HepG2 (cell line): ENCODE measurements at regions not wholly inside any gene's neighbourhood (a gene's known extent, or its start where the extent isn't known, plus 50 kb on each side); places are given as distances from the start of the nearest gene placed in this dataset.
A peak's percentile ranks its signal among the peaks of the same experiment; 100 is the strongest.

Experiments used
- AKAP8 ChIP-seq: sonication (generic); formaldehyde crosslinking; IDR thresholded peaks from 2 replicates; pipeline ENCODE4 v1.5.1; 2020; ENCODE audit warnings: mild to moderate bottlenecking, missing genetic modification reagents
- ARID5B ChIP-seq: IDR thresholded peaks from 2 replicates; pipeline ENCODE4 v1.4.0; 2020; ENCODE audit warnings: mild to moderate bottlenecking, missing genetic modification reagents
- BCL6 ChIP-seq: IDR thresholded peaks from 2 replicates; pipeline ENCODE4 v1.6.1; 2016; ENCODE audit warnings: missing genetic modification reagents, missing compliant biosample characterization
- BHLHE40 ChIP-seq: IDR thresholded peaks from 2 replicates; pipeline ENCODE4 v1.6.1; 2011; ENCODE audit warnings: low read length, improper control_type of control experiment
- BRCA1 ChIP-seq: sonication (generic); formaldehyde crosslinking; IDR thresholded peaks from 2 replicates; pipeline ENCODE4 v1.4.0; 2020; ENCODE audit warnings: missing genetic modification reagents
- CREM ChIP-seq, 2 experiments: sonication (generic) in 1 of 2; formaldehyde crosslinking in 1 of 2; IDR thresholded peaks; 2 replicates each; pipeline versions ENCODE4 v1.4.0 to v1.6.1; 2016 to 2020; ENCODE audit warnings: antibody characterized with exemption in 1 of 2, mild to moderate bottlenecking in 1 of 2, missing genetic modification reagents in 1 of 2
- ETS1 ChIP-seq: sonication (generic); formaldehyde crosslinking; IDR thresholded peaks from 2 replicates; pipeline ENCODE4 v1.4.0; 2020; ENCODE audit warnings: missing genetic modification reagents
- GATAD2A ChIP-seq: IDR thresholded peaks from 2 replicates; pipeline ENCODE4 v1.6.1; 2016
- GFI1 ChIP-seq: sonication (generic); formaldehyde crosslinking; IDR thresholded peaks from 2 replicates; pipeline ENCODE4 v1.5.0; 2020; ENCODE audit warnings: missing genetic modification reagents, mild to moderate bottlenecking, borderline replicate concordance
- GPBP1L1 ChIP-seq: sonication (generic); formaldehyde crosslinking; IDR thresholded peaks from 2 replicates; pipeline ENCODE4 v1.5.0; 2020; ENCODE audit warnings: mild to moderate bottlenecking, missing genetic modification reagents
- GZF1 ChIP-seq: sonication (generic); formaldehyde crosslinking; IDR thresholded peaks from 2 replicates; pipeline ENCODE4 v1.5.1; 2020; ENCODE audit warnings: mild to moderate bottlenecking, missing genetic modification reagents
- MAZ ChIP-seq, 2 experiments: sonication (generic) in 1 of 2; formaldehyde crosslinking in 1 of 2; IDR thresholded peaks; 2 replicates each; pipeline versions ENCODE4 v1.5.0 to v1.6.1; 2012 to 2020; ENCODE audit warnings: low read depth in 2 of 2, mild to moderate bottlenecking in 2 of 2, borderline replicate concordance in 1 of 2, improper control_type of control experiment in 1 of 2, low read length in 1 of 2, missing genetic modification reagents in 1 of 2, moderate library complexity in 1 of 2
- MBD4 ChIP-seq: IDR thresholded peaks from 2 replicates; pipeline ENCODE4 v1.6.1; 2012; ENCODE audit warnings: low read length, inconsistent platforms, borderline replicate concordance
- MTA3 ChIP-seq: sonication (generic); formaldehyde crosslinking; IDR thresholded peaks from 2 replicates; pipeline ENCODE4 v1.4.0; 2020; ENCODE audit warnings: missing genetic modification reagents
- PBX2 ChIP-seq: IDR thresholded peaks from 2 replicates; pipeline ENCODE4 v1.6.1; 2016; ENCODE audit warnings: control low read depth
- TAF15 ChIP-seq: fragments of 200-400 bp; formaldehyde crosslinking; IDR thresholded peaks from one replicate; pipeline ENCODE4 v1.6.1; 2018; ENCODE audit warnings: mild to moderate bottlenecking, low read depth, low read length; ENCODE audit not compliant: poor library complexity, severe bottlenecking
- TGIF2 ChIP-seq: IDR thresholded peaks from 2 replicates; pipeline ENCODE4 v1.6.1; 2016; ENCODE audit warnings: control low read depth, missing compliant biosample characterization
- THAP11 ChIP-seq: IDR thresholded peaks from 2 replicates; pipeline ENCODE4 v1.6.1; 2016; ENCODE audit warnings: missing biosample characterization, missing genetic modification reagents
- THAP9 ChIP-seq: sonication (generic); formaldehyde crosslinking; IDR thresholded peaks from 2 replicates; pipeline ENCODE4; 2020; ENCODE audit warnings: missing genetic modification reagents, mild to moderate bottlenecking, borderline replicate concordance
- ZNF3 ChIP-seq: IDR thresholded peaks from 2 replicates; pipeline ENCODE4 v1.7.0; 2017; ENCODE audit warnings: inconsistent platforms
- ZNF496 ChIP-seq: sonication (generic); formaldehyde crosslinking; IDR thresholded peaks from 2 replicates; pipeline ENCODE4 v1.8.1; 2023; ENCODE audit warnings: mild to moderate bottlenecking, moderate library complexity, missing genetic modification reagents; ENCODE audit not compliant: insufficient replicate concordance

- TF ChIP-seq AKAP8 (CRISPR knock-in tag) (no peak), GATAD2A (CRISPR knock-in tag) (peak; percentile 94), TGIF2 (CRISPR knock-in tag) (no peak), TAF15 (no peak), GPBP1L1 (CRISPR knock-in tag) (no peak), BCL6 (CRISPR knock-in tag) (peak; percentile 81), BHLHE40 (no peak), BRCA1 (CRISPR knock-in tag) (0 out of 2 replicates have a peak, but pooled peaks have one; percentile 19), GZF1 (CRISPR knock-in tag) (no peak), MAZ (IDR thresholded peaks at IDR 0.05; ENCODE audit: borderline replicate concordance, low read depth, low read length) (no peak), MAZ (CRISPR knock-in tag; IDR thresholded peaks at IDR 0.05; ENCODE audit: low read depth) (peak; percentile 55), GFI1 (CRISPR knock-in tag) (0 out of 2 replicates have a peak, but pooled peaks have one; percentile 26), PBX2 (CRISPR knock-in tag) (no peak), ZNF3 (no peak), MTA3 (no peak), THAP11 (CRISPR knock-in tag) (peak; percentile 65), CREM (IDR thresholded peaks at IDR 0.05) (peak; percentile 70), CREM (CRISPR knock-in tag; IDR thresholded peaks at IDR 0.05) (no peak), THAP9 (no peak), ARID5B (CRISPR knock-in tag) (peak; percentile 86), ZNF496 (CRISPR knock-in tag) (no peak), ETS1 (no peak), MBD4 (no peak)
Measured at GRCh38 chr2:44061876-44062275, 66.1 kb upstream of the LRPPRC start (continued).
